Activated CD4-positive, alpha-beta T cell treated with anti-CD3 and anti-CD28 coated beads for 36 hours (primary cell): ENCODE measurements at regions not wholly inside any gene's neighbourhood (a gene's known extent, or its start where the extent isn't known, plus 50 kb on each side); places are given as distances from the start of the nearest gene placed in this dataset.

Experiments used
- ATAC-seq: fragments of 200-7000 bp; cut with Tn5 transposase; one replicate; pipeline ENCODE4 v1.10.0; 2021; ENCODE audit warnings: mild to moderate bottlenecking, moderate library complexity
- CTCF ChIA-PET: fragments of 350-600 bp; sonication (Branson Sonifier 250); formaldehyde crosslinking; loops from one replicate; lab custom pipeline; 2021; ENCODE audit warnings: antibody characterized with exemption; lab: Charles Lee
- POLR2A ChIA-PET: fragments of 350-600 bp; sonication (Branson Sonifier 250); formaldehyde crosslinking; loops from one replicate; lab custom pipeline; 2021; ENCODE audit warnings: antibody characterized with exemption, inconsistent platforms; lab: Charles Lee
- DNase-seq: peaks from one replicate; pipeline ENCODE4 v3.0.0-alpha.2; 2020
- H3K27ac Mint-ChIP-seq: one replicate; pipeline ENCODE4 v1.8.0; 2021; ENCODE audit warnings: mixed read lengths
- H3K27me3 Mint-ChIP-seq: one replicate; pipeline ENCODE4 v1.8.0; 2021; ENCODE audit warnings: mixed read lengths
- H3K36me3 Mint-ChIP-seq: one replicate; pipeline ENCODE4 v1.8.0; 2021; ENCODE audit warnings: low read depth, mixed read lengths
- H3K4me1 Mint-ChIP-seq: one replicate; pipeline ENCODE4 v1.8.0; 2021; ENCODE audit warnings: mixed read lengths
- H3K4me3 Mint-ChIP-seq: one replicate; pipeline ENCODE4 v1.8.0; 2021; ENCODE audit warnings: mild to moderate bottlenecking, moderate library complexity, mixed read lengths
- H3K9me3 Mint-ChIP-seq: one replicate; pipeline ENCODE4 v1.8.0; 2021; ENCODE audit warnings: low read depth, mixed read lengths
- intact Hi-C, 2 experiments: fragments of 100-400 bp; cut with DNase I in 1 of 2; cut with micrococcal nuclease in 1 of 2; formaldehyde crosslinking; loops; one replicate each; pipeline versions ENCODE4 v1.14.2 to v1.15.1; 2022 to 2024; cut with DNase I, micrococcal nuclease

GRCh38 chrX:7441586-7441985 is 293.6 kb upstream of the PUDP start:
- H3K36me3 Mint-ChIP-seq, result no peaks in the 10 kb centered on the region
- ATAC-seq, result no peak
- intact Hi-C loops, result no loop called here
- H3K4me1 Mint-ChIP-seq, result no peaks in the 10 kb centered on the region
- peaks cover 2% of the 10 kb centered on the region for H3K27me3 Mint-ChIP-seq
- no peak overlapping the region for H3K4me3 Mint-ChIP-seq
- POLR2A ChIA-PET, result no interaction called here
- no peak overlapping the region for H3K27ac Mint-ChIP-seq
- no peaks in the 10 kb centered on the region for H3K9me3 Mint-ChIP-seq
- CTCF ChIA-PET, result no interaction called here
- no peak for DNase-seq

GRCh38 chrX:7435822-7436221 is 287.9 kb upstream of the PUDP start:
- Mint-ChIP-seq H3K4me1 (no peaks in the 10 kb centered on the region), H3K36me3 (no peaks in the 10 kb centered on the region), H3K27me3 (no peaks in the 10 kb centered on the region), H3K9me3 (peaks cover 4% of the 10 kb centered on the region), H3K4me3 (no peak overlapping the region), H3K27ac (no peak overlapping the region)
- ChIA-PET CTCF (no interaction called here), POLR2A (no interaction called here)
- intact Hi-C loops, result no loop called here
- no peak for DNase-seq
- no peak for ATAC-seq

- Mint-ChIP-seq H3K9me3 (peaks cover 4% of the 10 kb centered on the region), H3K36me3 (no peaks in the 10 kb centered on the region), H3K4me1 (no peaks in the 10 kb centered on the region), H3K27ac (no peak overlapping the region), H3K27me3 (no peaks in the 10 kb centered on the region), H3K4me3 (no peak overlapping the region)
- ATAC-seq (no peak), DNase-seq (no peak)
- CTCF ChIA-PET, result no interaction called here
- POLR2A ChIA-PET, result no interaction called here
- intact Hi-C loops, result no loop called here
These were observed 284.9 kb upstream of the PUDP start for GRCh38 chrX:7432901-7433300.

- H3K4me1 Mint-ChIP-seq, result no peaks in the 10 kb centered on the region
- CTCF ChIA-PET, result no interaction called here
- ATAC-seq, result no peak
- no peaks in the 10 kb centered on the region for H3K36me3 Mint-ChIP-seq
- no peak overlapping the region for H3K27ac Mint-ChIP-seq
- DNase-seq, result no peak
- no peaks in the 10 kb centered on the region for H3K27me3 Mint-ChIP-seq
- no peaks in the 10 kb centered on the region for H3K9me3 Mint-ChIP-seq
- intact Hi-C loops, result no loop called here
- POLR2A ChIA-PET, result no interaction called here
- H3K4me3 Mint-ChIP-seq, result no peak overlapping the region
These were observed 272.8 kb upstream of the PUDP start for GRCh38 chrX:7420717-7421116.

- intact Hi-C loops, result no loop called here
- Mint-ChIP-seq H3K27me3 (no peaks in the 10 kb centered on the region), H3K4me3 (no peak overlapping the region), H3K9me3 (no peaks in the 10 kb centered on the region), H3K36me3 (no peaks in the 10 kb centered on the region), H3K27ac (no peak overlapping the region), H3K4me1 (no peaks in the 10 kb centered on the region)
- ATAC-seq (no peak), DNase-seq (no peak)
- ChIA-PET CTCF (no interaction called here), POLR2A (no interaction called here)
These were observed 266.8 kb upstream of the PUDP start for GRCh38 chrX:7414753-7415152.

GRCh38 chrX:7412840-7413239 is 264.9 kb upstream of the PUDP start:
- intact Hi-C loops, result no loop called here

GRCh38 chrX:7409866-7410265 is 261.9 kb upstream of the PUDP start:
- Mint-ChIP-seq H3K36me3 (no peaks in the 10 kb centered on the region), H3K4me3 (no peak overlapping the region), H3K9me3 (no peaks in the 10 kb centered on the region)

More at GRCh38 chrX:7412840-7413239, 264.9 kb upstream of the PUDP start:
- Mint-ChIP-seq H3K36me3 (no peaks in the 10 kb centered on the region), H3K27ac (no peak overlapping the region), H3K9me3 (no peaks in the 10 kb centered on the region), H3K27me3 (no peaks in the 10 kb centered on the region), H3K4me1 (no peaks in the 10 kb centered on the region), H3K4me3 (no peak overlapping the region)
- DNase-seq (no peak), ATAC-seq (no peak)
- ChIA-PET POLR2A (no interaction called here), CTCF (no interaction called here)

GRCh38 chrX:7399373-7399772 is 251.4 kb upstream of the PUDP start:
- no peaks in the 10 kb centered on the region for H3K36me3 Mint-ChIP-seq
- no peaks in the 10 kb centered on the region for H3K4me1 Mint-ChIP-seq
- ChIA-PET POLR2A (no interaction called here), CTCF (no interaction called here)
- no peak for DNase-seq
- H3K27ac Mint-ChIP-seq, result no peak overlapping the region
- intact Hi-C loops, result no loop called here
- no peaks in the 10 kb centered on the region for H3K9me3 Mint-ChIP-seq
- peaks cover 3% of the 10 kb centered on the region for H3K27me3 Mint-ChIP-seq
- H3K4me3 Mint-ChIP-seq, result no peak overlapping the region
- no peak for ATAC-seq

More at GRCh38 chrX:7409866-7410265, 261.9 kb upstream of the PUDP start:
- POLR2A ChIA-PET, result no interaction called here
- H3K4me1 Mint-ChIP-seq, result no peaks in the 10 kb centered on the region
- DNase-seq (no peak), ATAC-seq (no peak)
- intact Hi-C loops, result no loop called here
- H3K27ac Mint-ChIP-seq, result no peak overlapping the region
- no peaks in the 10 kb centered on the region for H3K27me3 Mint-ChIP-seq
- CTCF ChIA-PET, result no interaction called here

- Mint-ChIP-seq H3K4me3 (no peak overlapping the region), H3K4me1 (no peaks in the 10 kb centered on the region), H3K27ac (no peak overlapping the region), H3K36me3 (no peaks in the 10 kb centered on the region), H3K27me3 (no peaks in the 10 kb centered on the region), H3K9me3 (no peaks in the 10 kb centered on the region)
- ATAC-seq, result no peak
- intact Hi-C loops, result no loop called here
- no peak for DNase-seq
- CTCF ChIA-PET, result no interaction called here
- POLR2A ChIA-PET, result no interaction called here
These were observed 242.5 kb upstream of the PUDP start for GRCh38 chrX:7390441-7390840.

- H3K36me3 Mint-ChIP-seq, result no peaks in the 10 kb centered on the region
These were observed 241.6 kb upstream of the PUDP start for GRCh38 chrX:7389576-7389975.

GRCh38 chrX:7385131-7385530 is 237.2 kb upstream of the PUDP start:
- Mint-ChIP-seq H3K27me3 (no peaks in the 10 kb centered on the region), H3K4me1 (no peaks in the 10 kb centered on the region), H3K4me3 (no peak overlapping the region), H3K9me3 (no peaks in the 10 kb centered on the region), H3K27ac (no peak overlapping the region), H3K36me3 (no peaks in the 10 kb centered on the region)
- ChIA-PET POLR2A (no interaction called here), CTCF (no interaction called here)
- no peak for DNase-seq
- intact Hi-C loops, result no loop called here
- ATAC-seq, result no peak

More at GRCh38 chrX:7389576-7389975, 241.6 kb upstream of the PUDP start:
- DNase-seq (no peak), ATAC-seq (no peak)
- Mint-ChIP-seq H3K4me3 (no peak overlapping the region), H3K9me3 (no peaks in the 10 kb centered on the region), H3K27ac (no peak overlapping the region), H3K4me1 (no peaks in the 10 kb centered on the region), H3K27me3 (no peaks in the 10 kb centered on the region)
- intact Hi-C loops, result no loop called here
- ChIA-PET POLR2A (no interaction called here), CTCF (no interaction called here)

GRCh38 chrX:7378406-7378805 is 230.5 kb upstream of the PUDP start:
- intact Hi-C loops, result no loop called here
- Mint-ChIP-seq H3K27me3 (no peaks in the 10 kb centered on the region), H3K36me3 (no peaks in the 10 kb centered on the region), H3K4me1 (no peaks in the 10 kb centered on the region), H3K27ac (no peak overlapping the region), H3K9me3 (peaks cover 8% of the 10 kb centered on the region), H3K4me3 (no peak overlapping the region)
- ChIA-PET POLR2A (no interaction called here), CTCF (no interaction called here)
- ATAC-seq, result no peak
- DNase-seq, result no peak
